ENCODE measurements at regions not wholly inside any gene's neighbourhood (a gene's known extent, or its start where the extent isn't known, plus 50 kb on each side); places are given as distances from the start of the nearest gene placed in this dataset.

DNA sequence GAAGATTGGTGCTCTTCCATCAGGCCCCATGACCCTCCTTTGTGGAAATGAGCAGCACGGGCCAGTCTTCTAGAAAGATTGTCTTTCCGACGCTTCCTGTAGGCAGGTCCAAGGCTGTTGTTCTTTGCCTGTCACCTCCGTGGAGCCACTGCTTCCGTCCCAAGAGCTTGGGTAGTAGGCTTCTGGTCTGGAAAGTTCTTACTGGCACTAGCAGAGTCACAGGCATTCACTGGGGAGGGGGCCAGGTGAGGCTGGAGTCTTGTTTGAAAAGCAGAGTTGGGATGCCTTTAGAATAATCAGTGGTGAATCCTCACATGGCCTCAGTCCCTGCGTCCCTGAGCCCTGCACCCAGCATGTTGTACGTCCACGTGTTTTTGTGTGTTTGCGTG lies 76.2 kb upstream of the ADPGK start:
- TF ChIP-seq, protein P1, sequence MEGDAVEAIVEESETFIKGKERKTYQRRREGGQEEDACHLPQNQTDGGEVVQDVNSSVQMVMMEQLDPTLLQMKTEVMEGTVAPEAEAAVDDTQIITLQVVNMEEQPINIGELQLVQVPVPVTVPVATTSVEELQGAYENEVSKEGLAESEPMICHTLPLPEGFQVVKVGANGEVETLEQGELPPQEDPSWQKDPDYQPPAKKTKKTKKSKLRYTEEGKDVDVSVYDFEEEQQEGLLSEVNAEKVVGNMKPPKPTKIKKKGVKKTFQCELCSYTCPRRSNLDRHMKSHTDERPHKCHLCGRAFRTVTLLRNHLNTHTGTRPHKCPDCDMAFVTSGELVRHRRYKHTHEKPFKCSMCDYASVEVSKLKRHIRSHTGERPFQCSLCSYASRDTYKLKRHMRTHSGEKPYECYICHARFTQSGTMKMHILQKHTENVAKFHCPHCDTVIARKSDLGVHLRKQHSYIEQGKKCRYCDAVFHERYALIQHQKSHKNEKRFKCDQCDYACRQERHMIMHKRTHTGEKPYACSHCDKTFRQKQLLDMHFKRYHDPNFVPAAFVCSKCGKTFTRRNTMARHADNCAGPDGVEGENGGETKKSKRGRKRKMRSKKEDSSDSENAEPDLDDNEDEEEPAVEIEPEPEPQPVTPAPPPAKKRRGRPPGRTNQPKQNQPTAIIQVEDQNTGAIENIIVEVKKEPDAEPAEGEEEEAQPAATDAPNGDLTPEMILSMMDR (IDR thresholded peaks at IDR 0.05) = no peak
- no peak for TF ChIP-seq POLR2A (IDR thresholded peaks at IDR 0.05)
